Right forelimb (tissue), 1 donor: ENCODE measurements at regions not wholly inside any gene's neighbourhood (a gene's known extent, or its start where the extent isn't known, plus 50 kb on each side); places are given as distances from the start of the nearest gene placed in this dataset.
"Not testable (repeated sequence)": the region's sequence is repeated elsewhere in the genome, so short reads cannot be mapped to it uniquely, and the experiment has no call there.

Experiments used
- DNase-seq: peaks from one replicate; pipeline ENCODE4 v3.0.0-alpha.2; 2018

DNA sequence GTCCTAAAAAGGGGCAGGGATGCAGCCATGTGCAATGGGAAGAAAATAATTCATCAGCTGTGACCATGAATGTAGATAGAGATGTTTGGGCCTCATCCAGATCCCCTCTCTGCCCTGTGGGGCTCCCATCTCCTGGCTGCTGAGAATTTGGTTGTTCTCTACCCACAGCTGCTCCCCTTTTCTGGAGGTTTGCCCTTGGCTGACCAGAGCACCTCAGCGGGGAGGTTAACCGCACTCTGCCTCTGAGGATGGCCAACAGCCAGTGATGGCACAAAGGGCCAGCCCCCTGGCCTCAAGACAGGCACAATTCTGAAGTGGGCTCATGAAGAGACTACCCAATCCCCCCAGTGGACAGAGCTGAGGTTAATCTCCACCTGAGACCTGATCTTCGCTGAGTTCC lies 61.5 kb upstream of the SERP2 start:
- DNase-seq, result no peak

- DNase-seq, result no peak
Measured at GRCh38 chr13:44312834-44313551, 60.6 kb upstream of the SERP2 start.

DNA sequence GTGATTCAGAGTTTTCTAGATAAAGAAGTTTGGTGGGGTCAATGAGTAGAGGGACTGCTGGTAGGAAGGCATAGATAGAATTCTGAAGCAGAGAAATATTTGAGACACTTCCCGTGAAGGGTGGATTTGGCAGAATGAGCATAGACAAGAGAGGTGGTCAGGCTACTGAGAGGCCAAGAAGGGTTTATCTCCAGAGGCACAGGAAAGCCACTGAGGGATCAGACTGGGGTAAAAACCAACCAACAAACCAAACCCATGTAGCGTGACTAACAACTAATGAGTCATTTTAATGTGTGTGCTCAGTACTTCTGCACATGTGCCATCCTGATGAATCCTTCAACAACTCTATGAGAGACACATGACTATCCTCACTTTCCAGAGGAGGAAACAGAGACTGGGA lies 60.0 kb upstream of the SERP2 start:
- DNase-seq, result no peak

GRCh38 chr13:44314160-44314559 lies 59.5 kb upstream of the SERP2 start:
- DNase-seq, result not testable (repeated sequence)

GRCh38 chr13:44317752-44318151 lies 55.9 kb upstream of the SERP2 start:
- no peak for DNase-seq

GRCh38 chr13:44318161-44318560 lies 55.5 kb upstream of the SERP2 start:
- DNase-seq, result no peak

- DNase-seq, result no peak
Measured at GRCh38 chr13:44320611-44321010, 53.0 kb upstream of the SERP2 start.

DNA sequence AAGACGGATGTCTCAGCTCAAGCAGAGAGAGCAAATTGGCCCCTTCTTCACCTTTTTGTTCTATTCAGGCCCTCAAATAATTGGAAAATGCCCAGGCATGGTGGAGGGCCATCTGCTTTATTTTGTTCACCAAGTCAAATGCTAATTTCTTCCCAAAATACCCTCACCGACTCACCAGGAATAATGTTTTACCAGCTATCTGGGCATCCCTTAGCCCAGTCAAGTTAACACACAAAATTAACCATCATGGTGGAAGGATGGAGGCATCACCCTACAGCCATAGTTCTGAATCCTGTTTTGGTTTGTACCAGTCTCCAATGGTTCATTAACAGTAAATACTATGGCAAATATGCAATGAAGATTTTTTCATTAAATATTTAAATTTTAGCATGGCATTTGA lies 51.7 kb upstream of the SERP2 start:
- DNase-seq, result no peak

DNA sequence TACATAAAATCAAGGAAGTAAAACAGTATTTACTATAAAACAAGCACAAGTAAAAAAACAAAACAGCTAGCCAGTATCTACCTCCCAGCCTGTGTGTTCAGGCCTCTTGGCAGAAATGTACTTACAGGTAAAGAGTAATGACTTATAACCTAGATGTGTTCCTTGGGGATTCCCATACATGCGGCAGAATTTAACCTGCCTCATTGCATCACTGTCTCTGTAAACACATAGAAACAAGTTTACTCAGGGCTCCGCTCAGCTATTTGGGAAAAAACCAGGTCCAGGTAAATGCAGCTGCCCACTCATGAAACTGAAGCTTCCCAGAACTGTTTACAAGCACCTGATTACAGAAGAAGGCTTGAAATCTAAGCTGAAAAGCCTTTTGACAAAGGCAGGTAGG lies 50.7 kb upstream of the SERP2 start:
- DNase-seq, result no peak

DNA sequence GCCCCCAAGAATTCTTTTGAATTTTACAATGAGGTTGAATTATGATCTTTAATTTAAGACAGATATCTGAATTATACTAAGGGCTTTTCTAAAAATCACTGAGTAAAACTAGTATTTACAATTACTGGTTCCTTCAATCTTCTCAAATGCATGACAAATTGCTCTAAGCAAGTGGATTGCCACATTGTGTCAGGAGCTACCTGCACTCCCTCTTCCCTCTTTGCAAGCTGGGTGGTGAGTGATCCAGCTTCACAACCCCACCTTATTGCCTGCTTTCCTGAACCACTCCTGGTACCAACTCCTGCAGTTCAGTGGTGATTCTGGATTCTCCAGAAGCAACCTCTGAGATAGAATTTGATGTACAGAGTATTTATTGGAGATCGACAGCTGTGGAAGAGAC lies 49.9 kb upstream of the SERP2 start:
- no peak for DNase-seq
